Endothelial cell of umbilical vein (primary cell): ENCODE measurements at regions not wholly inside any gene's neighbourhood (a gene's known extent, or its start where the extent isn't known, plus 50 kb on each side); places are given as distances from the start of the nearest gene placed in this dataset.

Source experiments
- BruUV-seq: library from RNA; stranded (reverse); fragments of 400-500 nt; replicated peaks from 2 replicates; lab custom pipeline; 2021; lab: Mats Ljungman, UMichigan
- CTCF ChIA-PET: fragments of 300-600, 350-600 bp; sonication (Branson Sonifier 250); formaldehyde crosslinking; loops from one replicate; lab custom pipeline; 2021; ENCODE audit warnings: antibody characterized with exemption, inconsistent platforms; lab: Charles Lee
- POLR2A ChIA-PET: fragments of 300-600, 350-600 bp; sonication (Branson Sonifier 250); formaldehyde crosslinking; loops from one replicate; lab custom pipeline; 2021; ENCODE audit warnings: antibody characterized with exemption, inconsistent platforms; lab: Charles Lee
- DNase-seq: peaks from one replicate; pipeline ENCODE4 v3.0.0-alpha.2; 2011; ENCODE audit warnings: low read depth, low spot score
- FAIRE-seq: peaks from 2 replicates; lab custom pipeline; 2011; peaks lifted over from hg19 to GRCh38; lab: Jason Lieb, UNC
- H2AFZ ChIP-seq: 2 replicates; pipeline ENCODE4 v1.6.0; 2012; ENCODE audit warnings: low read depth, low read length, control low read depth, inconsistent platforms
- H3K27ac ChIP-seq: 2 replicates; pipeline ENCODE4 v1.5.1; 2011; ENCODE audit warnings: low read depth, mild to moderate bottlenecking, control low read depth, low read length, moderate library complexity; ENCODE audit not compliant: insufficient read depth
- H3K27me3 ChIP-seq, 2 experiments: 2 replicates each; pipeline versions ENCODE4 v1.6.0 to v1.6.1; 2011; ENCODE audit warnings: low read length in 2 of 2, mixed read lengths in 1 of 2; ENCODE audit not compliant: control insufficient read depth in 2 of 2, insufficient read depth in 2 of 2
- H3K36me3 ChIP-seq, 2 experiments: 2 replicates in 1 of 2; 3 replicates in 1 of 2; pipeline ENCODE4 v1.5.1; 2011; ENCODE audit warnings: low read length in 2 of 2, mild to moderate bottlenecking in 1 of 2, moderate library complexity in 1 of 2; ENCODE audit not compliant: control insufficient read depth in 2 of 2, insufficient read depth in 2 of 2; ENCODE audit errors: extremely low read depth in 1 of 2
- H3K4me1 ChIP-seq: 3 replicates; pipeline ENCODE4 v1.5.1; 2011; ENCODE audit warnings: mild to moderate bottlenecking, low read length; ENCODE audit not compliant: control insufficient read depth, insufficient read depth; ENCODE audit errors: extremely low read depth
- H3K4me2 ChIP-seq: 2 replicates; pipeline ENCODE4 v1.6.1; 2011; ENCODE audit warnings: low read length, control low read depth, mixed read lengths; ENCODE audit not compliant: insufficient read depth
- H3K4me3 ChIP-seq, 3 experiments: fragments of 200-600 bp in 1 of 3; sonication (generic), shearing (Covaris generic) in 1 of 3; replicated peaks in 1 of 3; 2 replicates each; pipeline ENCODE4 v1.5.1; 2011 to 2016; ENCODE audit warnings: control low read depth in 3 of 3, low read length in 3 of 3, mild to moderate bottlenecking in 2 of 3, inconsistent platforms in 1 of 3, low read depth in 1 of 3, moderate library complexity in 1 of 3; ENCODE audit not compliant: insufficient read depth in 1 of 3
- H3K79me2 ChIP-seq: 2 replicates; pipeline ENCODE4 v1.6.0; 2012; ENCODE audit warnings: low read length, inconsistent platforms; ENCODE audit not compliant: control insufficient read depth, insufficient read depth
- H3K9ac ChIP-seq: replicated peaks from 2 replicates; pipeline ENCODE3; 2011; ENCODE audit warnings: low read length, control low read depth; ENCODE audit not compliant: insufficient read depth; ENCODE audit errors: extremely low read depth
- H3K9me1 ChIP-seq: replicated peaks from 3 replicates; pipeline ENCODE4 v1.6.0; 2011; ENCODE audit warnings: mild to moderate bottlenecking, low read length; ENCODE audit not compliant: control insufficient read depth, insufficient read depth; ENCODE audit errors: extremely low read depth
- H3K9me3 ChIP-seq: replicated peaks from 2 replicates; pipeline ENCODE4 v1.5.1; 2012; ENCODE audit warnings: low read length, inconsistent platforms; ENCODE audit not compliant: control insufficient read depth, insufficient read depth
- H4K20me1 ChIP-seq: replicated peaks from 2 replicates; pipeline ENCODE3; 2011; ENCODE audit warnings: mild to moderate bottlenecking, low read length; ENCODE audit not compliant: control insufficient read depth, insufficient read depth; ENCODE audit errors: extremely low read depth
- CTCF ChIP-seq, 2 donors: IDR thresholded peaks; 1 replicate in 1 of 2; 2 replicates in 1 of 2; pipeline ENCODE4 v1.5.1; 2011; ENCODE audit warnings: low read length in 2 of 2, mild to moderate bottlenecking in 2 of 2, moderate library complexity in 2 of 2, control low read depth in 1 of 2, inconsistent platforms in 1 of 2, low read depth in 1 of 2; ENCODE audit not compliant: insufficient read depth in 1 of 2; ENCODE audit errors: extremely low read depth in 1 of 2
- EZH2 ChIP-seq: IDR thresholded peaks from 2 replicates; pipeline ENCODE4 v1.6.1; 2012; ENCODE audit warnings: borderline replicate concordance, low read depth, mild to moderate bottlenecking, moderate library complexity, low read length, inconsistent platforms; ENCODE audit not compliant: severe bottlenecking
- FOS ChIP-seq: IDR thresholded peaks from 2 replicates; pipeline ENCODE4 v1.6.1; 2011; ENCODE audit warnings: mild to moderate bottlenecking, low read length, moderate library complexity, borderline replicate concordance; ENCODE audit not compliant: insufficient read depth
- GATA2 ChIP-seq: IDR thresholded peaks from 2 replicates; pipeline ENCODE4 v1.7.0; 2011; ENCODE audit warnings: low read depth, mild to moderate bottlenecking, moderate library complexity, mixed read lengths, low read length; ENCODE audit not compliant: insufficient read length, insufficient read depth
- JUN ChIP-seq: IDR thresholded peaks from 2 replicates; pipeline ENCODE4 v1.6.1; 2011; ENCODE audit warnings: borderline replicate concordance, low read depth; ENCODE audit not compliant: insufficient read length, insufficient read depth
- MAX ChIP-seq: IDR thresholded peaks from 2 replicates; pipeline ENCODE4 v1.6.1; 2011; ENCODE audit not compliant: insufficient read depth, insufficient read length
- MYC ChIP-seq: IDR thresholded peaks from one replicate; pipeline ENCODE4 v1.6.1; 2011; ENCODE audit warnings: mild to moderate bottlenecking, low read depth, low read length
- POLR2A ChIP-seq: IDR thresholded peaks from 2 replicates; pipeline ENCODE4 v1.6.1; 2012; ENCODE audit warnings: low read depth, mild to moderate bottlenecking, control low read depth, low read length
- POLR2AphosphoS5 ChIP-seq: IDR thresholded peaks from 2 replicates; pipeline ENCODE4 v1.6.1; 2012; ENCODE audit warnings: low read depth, mild to moderate bottlenecking, control low read depth, low read length, moderate library complexity; ENCODE audit not compliant: insufficient read depth
- dilution Hi-C: fragments of 300-500 bp; cut with MboI; formaldehyde crosslinking; loops from one replicate; pipeline ENCODE4 v1.15.0; 2019; ENCODE audit warnings: low sequenced_read_pairs; ENCODE audit not compliant: extremely low pct_ligation_motif_present
- intact Hi-C: fragments of 100-400 bp; cut with micrococcal nuclease; formaldehyde crosslinking; loops from one replicate; pipeline ENCODE4 v1.10.0; 2022

- Histone ChIP-seq H3K27me3 (no peaks in the 10 kb centered on the region), H3K4me1 (no peaks in the 10 kb centered on the region), H3K79me2 (no peaks in the 10 kb centered on the region), H3K9me3 (no peaks in the 10 kb centered on the region), H2AFZ (no peak overlapping the region), H3K9me1 (no peaks in the 10 kb centered on the region), H3K36me3 (no peaks in the 10 kb centered on the region), H3K27ac (no peak overlapping the region), H3K9ac (no peak overlapping the region), H3K4me3 (no peak overlapping the region), H3K4me2 (no peak overlapping the region), H4K20me1 (no peaks in the 10 kb centered on the region)
- dilution Hi-C loops (no loop called here), intact Hi-C loops (no loop called here)
- DNase-seq (no peak), FAIRE-seq (no peak)
- BruUV-seq: no TSS peak
- ChIA-PET POLR2A (no interaction called here), CTCF (no interaction called here)
- TF ChIP-seq EZH2 (no peak), JUN (no peak), CTCF (IDR thresholded peaks at IDR 0.05; ENCODE audit: extremely low read depth in 1 of 2, insufficient read depth in 1 of 2, low read depth in 1 of 2, low read length in 2 of 2) (no peak), MAX (no peak), POLR2A (no peak)
Observed at GRCh38 chr2:34126279-34126678, 527.2 kb upstream of the FAM98A start.

DNA sequence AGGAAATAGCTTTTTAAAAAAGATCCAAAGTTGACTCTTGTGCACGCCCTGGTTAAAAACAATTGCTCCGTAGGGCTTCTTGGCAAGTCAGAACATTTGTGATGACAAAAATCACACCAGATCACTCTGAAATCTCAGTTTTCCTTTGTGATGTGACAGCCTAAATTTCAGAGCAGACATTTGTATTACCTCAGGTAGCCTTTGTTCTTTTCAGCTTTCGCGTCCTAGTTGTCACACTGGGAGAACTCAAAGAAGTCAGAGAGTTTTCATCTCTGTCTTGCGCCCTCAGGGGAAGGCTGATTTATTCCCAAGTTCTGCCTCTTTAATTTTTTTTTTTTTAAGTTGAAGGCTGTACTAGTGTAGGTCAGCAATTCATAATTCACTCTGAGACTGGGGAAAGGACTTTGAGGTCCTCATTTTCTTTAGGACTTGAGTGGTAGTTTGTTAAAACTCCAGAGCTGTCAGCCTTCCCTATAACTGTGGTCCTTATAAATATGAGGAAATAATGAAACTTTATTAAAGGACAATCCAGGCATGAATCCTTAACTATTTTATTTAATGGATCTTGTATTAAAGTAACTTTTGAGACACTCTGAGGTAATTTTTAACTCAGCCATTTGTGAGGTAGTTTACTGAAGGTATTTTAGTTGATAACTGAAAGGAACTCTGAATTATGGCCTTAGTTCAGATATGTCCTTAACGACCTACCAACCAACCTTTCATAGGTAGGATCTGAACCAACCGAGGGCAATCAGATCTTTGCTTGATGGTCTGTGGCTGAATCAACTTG, 525.1 kb upstream of the FAM98A start:
- DNase-seq (no peak), FAIRE-seq (no peak)
- Histone ChIP-seq H3K9me3 (no peaks in the 10 kb centered on the region), H3K27ac (no peak overlapping the region), H4K20me1 (no peaks in the 10 kb centered on the region), H3K36me3 (no peaks in the 10 kb centered on the region), H3K4me2 (no peak overlapping the region), H3K9me1 (no peaks in the 10 kb centered on the region), H3K9ac (no peak overlapping the region), H3K4me1 (no peaks in the 10 kb centered on the region), H2AFZ (no peak overlapping the region), H3K4me3 (no peak overlapping the region), H3K27me3 (no peaks in the 10 kb centered on the region), H3K79me2 (no peaks in the 10 kb centered on the region)
- intact Hi-C loops: no loop called here
- CTCF ChIA-PET: no interaction called here
- POLR2A ChIA-PET: no interaction called here
- TF ChIP-seq POLR2AphosphoS5 (no peak), CTCF (IDR thresholded peaks at IDR 0.05; ENCODE audit: extremely low read depth in 1 of 2, insufficient read depth in 1 of 2, low read depth in 1 of 2, low read length in 2 of 2) (no peak), MAX (no peak), GATA2 (no peak), FOS (no peak), MYC (no peak), POLR2A (no peak), EZH2 (no peak), JUN (no peak)
- dilution Hi-C loops: no loop called here
- no TSS peak for BruUV-seq
